HG03060 (cell line): ENCODE measurements at regions not wholly inside any gene's neighbourhood (a gene's known extent, or its start where the extent isn't known, plus 50 kb on each side); places are given as distances from the start of the nearest gene placed in this dataset.
"Not testable (repeated sequence)": the region's sequence is repeated elsewhere in the genome, so short reads cannot be mapped to it uniquely, and the experiment has no call there.

Source experiments
- ATAC-seq: cut with Tn5 transposase; IDR thresholded peaks from one replicate; pipeline ENCODE4 v1.9.1; 2021; ENCODE audit warnings: low read depth, moderate number of reproducible peaks; ENCODE audit not compliant: unreplicated experiment

- ATAC-seq = no peak
These were observed 558.3 kb downstream of the DTWD2 start for GRCh38 chr5:118430076-118430475.

GRCh38 chr5:118407958-118408357, 580.4 kb downstream of the DTWD2 start:
- no peak for ATAC-seq

- ATAC-seq = no peak
These were observed 582.7 kb downstream of the DTWD2 start for GRCh38 chr5:118405650-118406061.

- ATAC-seq = no peak
These were observed 591.1 kb downstream of the DTWD2 start for GRCh38 chr5:118397236-118397635.

- ATAC-seq = no peak
These were observed 595.9 kb downstream of the DTWD2 start for GRCh38 chr5:118392491-118392890.

- not testable (repeated sequence) for ATAC-seq
These were observed 605.4 kb downstream of the DTWD2 start for GRCh38 chr5:118382931-118383330.

- ATAC-seq = no peak
These were observed 608.9 kb downstream of the DTWD2 start for GRCh38 chr5:118379470-118379869.

GRCh38 chr5:118378959-118379358, 609.4 kb downstream of the DTWD2 start:
- ATAC-seq = no peak

GRCh38 chr5:118377420-118377819, 610.9 kb downstream of the DTWD2 start:
- no peak for ATAC-seq

- no peak for ATAC-seq
These were observed 616.1 kb downstream of the DTWD2 start for GRCh38 chr5:118371973-118372831.

- ATAC-seq = no peak
These were observed 621.9 kb downstream of the DTWD2 start for GRCh38 chr5:118366429-118366828.

- no peak for ATAC-seq
These were observed 622.6 kb downstream of the DTWD2 start for GRCh38 chr5:118365718-118366117.

- ATAC-seq = no peak
These were observed 633.5 kb downstream of the DTWD2 start for GRCh38 chr5:118354797-118355196.

- ATAC-seq = no peak
These were observed 634.4 kb downstream of the DTWD2 start for GRCh38 chr5:118353970-118354369.

- no peak for ATAC-seq
These were observed 651.9 kb downstream of the DTWD2 start for GRCh38 chr5:118336468-118336867.

- ATAC-seq = no peak
These were observed 661.0 kb downstream of the DTWD2 start for GRCh38 chr5:118327389-118327788.

GRCh38 chr5:118326481-118327045, 661.8 kb downstream of the DTWD2 start:
- ATAC-seq = no peak

GRCh38 chr5:118325931-118326330, 662.4 kb downstream of the DTWD2 start:
- no peak for ATAC-seq

- ATAC-seq = not testable (repeated sequence)
These were observed 664.6 kb downstream of the DTWD2 start for GRCh38 chr5:118323723-118324122.

GRCh38 chr5:118321081-118321480, 667.3 kb downstream of the DTWD2 start:
- ATAC-seq = no peak

- no peak for ATAC-seq
These were observed 668.2 kb downstream of the DTWD2 start for GRCh38 chr5:118320121-118320520.

GRCh38 chr5:118314931-118315330, 673.4 kb downstream of the DTWD2 start:
- ATAC-seq = no peak
